HTR-8/SVneo (cell line): ENCODE measurements at regions not wholly inside any gene's neighbourhood (a gene's known extent, or its start where the extent isn't known, plus 50 kb on each side); places are given as distances from the start of the nearest gene placed in this dataset.
A peak's percentile ranks its signal among the peaks of the same experiment; 100 is the strongest.
"Not testable (repeated sequence)": the region's sequence is repeated elsewhere in the genome, so short reads cannot be mapped to it uniquely, and the experiment has no call there.

ENCODE experiments used
- DNase-seq: peaks from one replicate; pipeline ENCODE4 v3.0.0; 2011; ENCODE audit warnings: low spot score, mixed read lengths; ENCODE audit not compliant: insufficient read length
- FAIRE-seq: peaks from 2 replicates; lab custom pipeline; 2011; peaks lifted over from hg19 to GRCh38; lab: Jason Lieb, UNC

- FAIRE-seq (no peak), DNase-seq (no peak)
Observed at GRCh38 chr4:157722146-157722545, 450.7 kb downstream of the GASK1B start.

- FAIRE-seq: no peak
- no peak for DNase-seq
Observed at GRCh38 chr4:157713342-157713741, 459.5 kb downstream of the GASK1B start.

- DNase-seq (no peak), FAIRE-seq (no peak)
Observed at GRCh38 chr4:157706155-157706554, 466.7 kb downstream of the GASK1B start.

GRCh38 chr4:157702831-157703230, 470.0 kb downstream of the GASK1B start:
- DNase-seq (no peak), FAIRE-seq (no peak)

GRCh38 chr4:157701695-157701994, 471.2 kb downstream of the GASK1B start:
- no peak for DNase-seq
- FAIRE-seq: no peak

GRCh38 chr4:157700898-157701694, 471.7 kb downstream of the GASK1B start:
- no peak for FAIRE-seq

GRCh38 chr4:157689476-157689875, 468.9 kb downstream of the GRIA2 start:
- FAIRE-seq: no peak
- DNase-seq: no peak

More at GRCh38 chr4:157700898-157701694, 471.7 kb downstream of the GASK1B start:
- no peak for DNase-seq

GRCh38 chr4:157687971-157688370, 467.4 kb downstream of the GRIA2 start:
- DNase-seq (no peak), FAIRE-seq (no peak)

- not testable (repeated sequence) for FAIRE-seq, DNase-seq
Observed at GRCh38 chr4:157679326-157679725, 458.8 kb downstream of the GRIA2 start.

GRCh38 chr4:157678478-157678877, 457.9 kb downstream of the GRIA2 start:
- FAIRE-seq: no peak
- DNase-seq: no peak

- no peak for FAIRE-seq
- no peak for DNase-seq
Observed at GRCh38 chr4:157674699-157675098, 454.2 kb downstream of the GRIA2 start.

- FAIRE-seq: no peak
- DNase-seq: no peak
Observed at GRCh38 chr4:157667836-157668235, 447.3 kb downstream of the GRIA2 start.

- FAIRE-seq (no peak), DNase-seq (peak; percentile 5)
Observed at GRCh38 chr4:157664726-157665125, 444.2 kb downstream of the GRIA2 start.

GRCh38 chr4:157655096-157655809, 434.7 kb downstream of the GRIA2 start:
- DNase-seq (no peak), FAIRE-seq (no peak)

- FAIRE-seq: no peak
- no peak for DNase-seq
Observed at GRCh38 chr4:157643257-157643656, 422.7 kb downstream of the GRIA2 start.

GRCh38 chr4:157634057-157634456, 413.5 kb downstream of the GRIA2 start:
- DNase-seq (no peak), FAIRE-seq (no peak)

GRCh38 chr4:157616741-157617472, 396.4 kb downstream of the GRIA2 start:
- DNase-seq (no peak), FAIRE-seq (no peak)

- DNase-seq (no peak), FAIRE-seq (no peak)
Observed at GRCh38 chr4:157607996-157608395, 387.5 kb downstream of the GRIA2 start.

- DNase-seq (no peak), FAIRE-seq (no peak)
Observed at GRCh38 chr4:157600583-157600982, 380.1 kb downstream of the GRIA2 start.

GRCh38 chr4:157591245-157591644, 370.7 kb downstream of the GRIA2 start:
- DNase-seq: no peak
- no peak for FAIRE-seq

- FAIRE-seq (no peak), DNase-seq (no peak)
Observed at GRCh38 chr4:157590679-157591078, 370.2 kb downstream of the GRIA2 start.
